H9 (cell line): ENCODE measurements at regions not wholly inside any gene's neighbourhood (a gene's known extent, or its start where the extent isn't known, plus 50 kb on each side); places are given as distances from the start of the nearest gene placed in this dataset.

Source experiments
- DNase-seq: peaks from one replicate; pipeline ENCODE4 v3.0.0-alpha.2; 2017
- H2AFZ ChIP-seq: one replicate; pipeline ENCODE4 v1.6.1; 2013; ENCODE audit warnings: mild to moderate bottlenecking, low read length, control low read depth, moderate library complexity
- H2AK5ac ChIP-seq: 2 replicates; pipeline ENCODE4 v1.6.1; 2013; ENCODE audit warnings: low read length, control low read depth, mixed read lengths; ENCODE audit not compliant: insufficient read length
- H2BK120ac ChIP-seq: one replicate; pipeline ENCODE4 v1.6.1; 2013; ENCODE audit warnings: low read depth, mild to moderate bottlenecking, low read length, control low read depth, inconsistent platforms; ENCODE audit not compliant: poor library complexity, severe bottlenecking
- H2BK12ac ChIP-seq: 2 replicates; pipeline ENCODE4 v1.6.1; 2013; ENCODE audit warnings: low read length, control low read depth, mixed read lengths, low read depth; ENCODE audit not compliant: insufficient read length
- H2BK15ac ChIP-seq: 2 replicates; pipeline ENCODE4 v1.6.1; 2013; ENCODE audit warnings: low read depth, low read length, control low read depth
- H2BK20ac ChIP-seq: one replicate; pipeline ENCODE4 v1.6.1; 2013; ENCODE audit warnings: low read depth, mild to moderate bottlenecking, low read length, control low read depth, inconsistent platforms; ENCODE audit not compliant: poor library complexity, severe bottlenecking
- H2BK5ac ChIP-seq: 2 replicates; pipeline ENCODE4 v1.6.1; 2013; ENCODE audit warnings: low read length, control low read depth, mixed read lengths; ENCODE audit not compliant: insufficient read length
- H3K14ac ChIP-seq: 2 replicates; pipeline ENCODE4 v1.6.1; 2013; ENCODE audit warnings: low read length, control low read depth; ENCODE audit not compliant: insufficient read depth
- H3K18ac ChIP-seq: 2 replicates; pipeline ENCODE4 v1.6.1; 2013; ENCODE audit warnings: low read depth, mild to moderate bottlenecking, mixed read lengths, low read length, control low read depth; ENCODE audit not compliant: insufficient read length
- H3K23ac ChIP-seq: 2 replicates; pipeline ENCODE4 v1.6.1; 2013; ENCODE audit warnings: low read length, control low read depth, mixed read lengths, low read depth; ENCODE audit not compliant: insufficient read length
- H3K23me2 ChIP-seq: 2 replicates; pipeline ENCODE4 v1.6.1; 2013; ENCODE audit warnings: low read depth, mild to moderate bottlenecking, mixed read lengths, low read length, control low read depth; ENCODE audit not compliant: insufficient read length, poor library complexity, severe bottlenecking
- H3K27ac ChIP-seq: 2 replicates; pipeline ENCODE4 v1.5.1; 2013; ENCODE audit warnings: low read length, control low read depth, mixed read lengths, low read depth; ENCODE audit not compliant: insufficient read length
- H3K27me3 ChIP-seq: 2 replicates; pipeline ENCODE4 v1.6.1; 2013; ENCODE audit warnings: low read length, control low read depth, inconsistent platforms; ENCODE audit not compliant: insufficient read depth
- H3K4ac ChIP-seq: 2 replicates; pipeline ENCODE4 v1.6.1; 2013; ENCODE audit warnings: low read depth, mild to moderate bottlenecking, control low read depth, inconsistent platforms, low read length, moderate library complexity
- H3K4me1 ChIP-seq: 2 replicates; pipeline ENCODE4 v1.6.1; 2013; ENCODE audit warnings: low read length, control low read depth, inconsistent platforms; ENCODE audit not compliant: insufficient read depth
- H3K4me2 ChIP-seq: 2 replicates; pipeline ENCODE4 v1.6.1; 2013; ENCODE audit warnings: low read length, control low read depth, mixed read lengths; ENCODE audit not compliant: insufficient read length, insufficient read depth
- H3K56ac ChIP-seq: 2 replicates; pipeline ENCODE4 v1.6.1; 2013; ENCODE audit warnings: low read depth, mild to moderate bottlenecking, mixed read lengths, low read length, control low read depth; ENCODE audit not compliant: insufficient read length
- H3K79me1 ChIP-seq: 2 replicates; pipeline ENCODE4 v1.6.1; 2013; ENCODE audit warnings: low read depth, mild to moderate bottlenecking, moderate library complexity, low read length, control low read depth, inconsistent platforms; ENCODE audit not compliant: insufficient read depth, poor library complexity, severe bottlenecking
- H3K79me2 ChIP-seq: 2 replicates; pipeline ENCODE4 v1.6.1; 2013; ENCODE audit warnings: low read length, control low read depth, inconsistent platforms; ENCODE audit not compliant: insufficient read depth
- H3K9ac ChIP-seq: 2 replicates; pipeline ENCODE4 v1.6.1; 2013; ENCODE audit warnings: low read length, control low read depth, mixed read lengths; ENCODE audit not compliant: insufficient read length; ENCODE audit errors: extremely low read depth
- H3K9me3 ChIP-seq: one replicate; pipeline ENCODE4 v1.6.1; 2013; ENCODE audit warnings: low read depth, low read length, inconsistent platforms; ENCODE audit not compliant: control insufficient read depth
- H3T11ph ChIP-seq: one replicate; pipeline ENCODE4 v1.6.1; 2013; ENCODE audit warnings: mild to moderate bottlenecking, low read length, control low read depth, inconsistent platforms
- H4K20me1 ChIP-seq: one replicate; pipeline ENCODE4 v1.6.1; 2013; ENCODE audit not compliant: control insufficient read depth, insufficient read length, insufficient read depth
- H4K5ac ChIP-seq: 2 replicates; pipeline ENCODE4 v1.6.1; 2013; ENCODE audit warnings: low read depth, mild to moderate bottlenecking, mixed read lengths, low read length, control low read depth; ENCODE audit not compliant: insufficient read length
- H4K8ac ChIP-seq: replicated peaks from 2 replicates; pipeline ENCODE4 v1.6.1; 2013; ENCODE audit warnings: low read length, control low read depth, mixed read lengths, low read depth; ENCODE audit not compliant: insufficient read length
- H4K91ac ChIP-seq: 2 replicates; pipeline ENCODE4 v1.6.1; 2013; ENCODE audit warnings: low read depth, mild to moderate bottlenecking, moderate library complexity, mixed read lengths, low read length, control low read depth; ENCODE audit not compliant: insufficient read length
- H3K27ac Mint-ChIP-seq, 3 experiments: 2 replicates in 2 of 3; 3 replicates in 1 of 3; pipeline ENCODE4 v1.8.0; 2020 to 2021; ENCODE audit warnings: mixed read lengths in 3 of 3, mild to moderate bottlenecking in 1 of 3, moderate library complexity in 1 of 3
- H3K27me3 Mint-ChIP-seq: 2 replicates; pipeline ENCODE4 v1.8.0; 2021; ENCODE audit warnings: low read depth, mild to moderate bottlenecking, moderate library complexity, mixed read lengths
- H3K36me3 Mint-ChIP-seq, 3 experiments: 2 replicates in 2 of 3; 3 replicates in 1 of 3; pipeline ENCODE4 v1.8.0; 2020 to 2021; ENCODE audit warnings: low read depth in 3 of 3, mixed read lengths in 3 of 3; ENCODE audit not compliant: insufficient read depth in 1 of 3
- H3K4me1 Mint-ChIP-seq, 2 experiments: 2 replicates each; pipeline ENCODE4 v1.8.0; 2020; ENCODE audit warnings: mixed read lengths in 2 of 2
- H3K4me3 Mint-ChIP-seq, 2 experiments: 2 replicates in 1 of 2; 3 replicates in 1 of 2; pipeline ENCODE4 v1.8.0; 2020 to 2021; ENCODE audit warnings: mild to moderate bottlenecking in 2 of 2, mixed read lengths in 2 of 2, moderate library complexity in 1 of 2
- H3K9me3 Mint-ChIP-seq, 2 experiments: 2 replicates in 1 of 2; 3 replicates in 1 of 2; pipeline ENCODE4 v1.8.0; 2020; ENCODE audit warnings: mild to moderate bottlenecking in 2 of 2, mixed read lengths in 2 of 2, moderate library complexity in 1 of 2
- WGBS: extraction: QIAGEN DNeasy Blood & Tissue Kit; methylation state at CpG from one replicate; pipeline ENCODE4 v1.1.7; 2013; ENCODE audit warnings: missing lambda C conversion rate, low lambda C conversion rate, mixed read lengths; ENCODE audit not compliant: insufficient read length; ENCODE audit errors: extremely low coverage; 5-methylcytosine and 5-hydroxymethylcytosine counted together
- TF ChIP-seq, protein P1 (sequence below): fragments of 200-600 bp; sonication (generic); conservative IDR thresholded peaks from 3 replicates; pipeline ENCODE4 v1.8.0; 2021; ENCODE audit warnings: antibody characterized with exemption, mild to moderate bottlenecking

DNA sequence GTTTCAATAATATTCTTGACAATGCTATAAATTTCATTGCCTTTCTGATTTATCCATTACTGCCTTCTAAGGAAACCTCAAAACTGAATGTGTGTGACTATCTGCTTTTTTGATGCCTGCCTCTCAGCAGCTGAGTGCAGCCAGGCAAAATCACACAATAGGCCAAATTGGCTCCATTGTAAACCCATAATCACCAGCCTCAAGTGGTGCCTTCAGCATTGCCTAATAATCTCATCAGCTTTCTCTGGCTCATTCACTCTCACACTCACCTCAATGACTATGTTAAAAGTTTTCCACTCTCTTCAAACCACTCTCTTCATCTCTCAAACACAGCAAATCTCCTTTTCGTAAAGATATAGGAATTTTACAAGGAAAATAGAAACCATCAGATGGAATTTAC is 182.5 kb upstream of the COL1A2 start:
- no peak overlapping the region for H3K4me3 Mint-ChIP-seq
- H2BK120ac ChIP-seq: no peak overlapping the region
- H3K27ac ChIP-seq: no peak overlapping the region
- no peak overlapping the region for H4K91ac ChIP-seq
- no CpG with 5 or more reads among the region's 1 CpG for WGBS
- H3K18ac ChIP-seq: no peak overlapping the region
- H3K27me3 Mint-ChIP-seq: no peaks in the 10 kb centered on the region
- H3K9me3 ChIP-seq: no peaks in the 10 kb centered on the region
- H4K8ac ChIP-seq: no peak overlapping the region
- H3K27ac Mint-ChIP-seq: no peak overlapping the region
- TF ChIP-seq, protein P1, sequence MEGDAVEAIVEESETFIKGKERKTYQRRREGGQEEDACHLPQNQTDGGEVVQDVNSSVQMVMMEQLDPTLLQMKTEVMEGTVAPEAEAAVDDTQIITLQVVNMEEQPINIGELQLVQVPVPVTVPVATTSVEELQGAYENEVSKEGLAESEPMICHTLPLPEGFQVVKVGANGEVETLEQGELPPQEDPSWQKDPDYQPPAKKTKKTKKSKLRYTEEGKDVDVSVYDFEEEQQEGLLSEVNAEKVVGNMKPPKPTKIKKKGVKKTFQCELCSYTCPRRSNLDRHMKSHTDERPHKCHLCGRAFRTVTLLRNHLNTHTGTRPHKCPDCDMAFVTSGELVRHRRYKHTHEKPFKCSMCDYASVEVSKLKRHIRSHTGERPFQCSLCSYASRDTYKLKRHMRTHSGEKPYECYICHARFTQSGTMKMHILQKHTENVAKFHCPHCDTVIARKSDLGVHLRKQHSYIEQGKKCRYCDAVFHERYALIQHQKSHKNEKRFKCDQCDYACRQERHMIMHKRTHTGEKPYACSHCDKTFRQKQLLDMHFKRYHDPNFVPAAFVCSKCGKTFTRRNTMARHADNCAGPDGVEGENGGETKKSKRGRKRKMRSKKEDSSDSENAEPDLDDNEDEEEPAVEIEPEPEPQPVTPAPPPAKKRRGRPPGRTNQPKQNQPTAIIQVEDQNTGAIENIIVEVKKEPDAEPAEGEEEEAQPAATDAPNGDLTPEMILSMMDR: no peak
- no peak overlapping the region for H3T11ph ChIP-seq
- no peaks in the 10 kb centered on the region for H3K36me3 Mint-ChIP-seq
- H3K23ac ChIP-seq: no peak overlapping the region
- H3K4me1 Mint-ChIP-seq: no peaks in the 10 kb centered on the region
- H3K9ac ChIP-seq: no peak overlapping the region
- H3K23me2 ChIP-seq: no peaks in the 10 kb centered on the region
- no peak overlapping the region for H3K56ac ChIP-seq
- no peaks in the 10 kb centered on the region for H3K4me1 ChIP-seq
- H4K5ac ChIP-seq: no peak overlapping the region
- H4K20me1 ChIP-seq: no peaks in the 10 kb centered on the region
- H2BK20ac ChIP-seq: no peak overlapping the region
- H2AFZ ChIP-seq: no peak overlapping the region
- H3K27me3 ChIP-seq: no peaks in the 10 kb centered on the region
- H3K79me2 ChIP-seq: no peaks in the 10 kb centered on the region
- no peak overlapping the region for H2BK15ac ChIP-seq
- no peak overlapping the region for H3K4me2 ChIP-seq
- no peak overlapping the region for H2BK5ac ChIP-seq
- no peak overlapping the region for H3K14ac ChIP-seq
- H3K4ac ChIP-seq: no peak overlapping the region
- H3K79me1 ChIP-seq: no peaks in the 10 kb centered on the region
- no peak for DNase-seq
- H3K9me3 Mint-ChIP-seq: no peaks in the 10 kb centered on the region
- no peak overlapping the region for H2BK12ac ChIP-seq
- no peak overlapping the region for H2AK5ac ChIP-seq
